Smooth muscle cell (in vitro differentiated cells): ENCODE measurements at regions not wholly inside any gene's neighbourhood (a gene's known extent, or its start where the extent isn't known, plus 50 kb on each side); places are given as distances from the start of the nearest gene placed in this dataset.

Source experiments
- DNase-seq: peaks from one replicate; lab custom pipeline; 2025; ENCODE audit not compliant: unreplicated experiment; lab: John Stamatoyannopoulos, UW
- H2AFZ ChIP-seq: fragments of 200-600 bp; sonication (generic); 2 replicates; pipeline ENCODE4 v1.6.0; 2016; ENCODE audit warnings: antibody characterized with exemption, low read depth, mild to moderate bottlenecking
- H3F3A ChIP-seq: fragments of 200-600 bp; sonication (generic); 2 replicates; pipeline ENCODE4 v1.6.0; 2017; ENCODE audit warnings: antibody characterized with exemption, low read depth
- H3K27ac ChIP-seq: fragments of 200-600 bp; sonication (generic); 2 replicates; pipeline ENCODE4 v1.5.1; 2016; ENCODE audit warnings: low read depth, mild to moderate bottlenecking
- H3K27me3 ChIP-seq: fragments of 200-600 bp; sonication (generic); 2 replicates; pipeline ENCODE4 v1.6.1; 2016; ENCODE audit warnings: low read depth, mild to moderate bottlenecking
- H3K36me3 ChIP-seq: fragments of 200-600 bp; sonication (generic); 2 replicates; pipeline ENCODE4 v1.5.1; 2016; ENCODE audit warnings: low read depth
- H3K4me1 ChIP-seq: fragments of 200-600 bp; sonication (generic); 2 replicates; pipeline ENCODE4 v1.5.1; 2016; ENCODE audit warnings: low read depth
- H3K4me2 ChIP-seq: fragments of 200-600 bp; sonication (generic); 2 replicates; pipeline ENCODE4 v1.6.0; 2016; ENCODE audit warnings: mild to moderate bottlenecking
- H3K4me3 ChIP-seq: fragments of 200-600 bp; sonication (generic); 2 replicates; pipeline ENCODE4 v1.5.1; 2016; ENCODE audit warnings: mild to moderate bottlenecking
- H3K79me2 ChIP-seq: fragments of 200-600 bp; sonication (generic); 2 replicates; pipeline ENCODE4 v1.6.0; 2016; ENCODE audit warnings: low read depth, mild to moderate bottlenecking
- H3K9ac ChIP-seq: fragments of 200-600 bp; sonication (generic); 2 replicates; pipeline ENCODE4 v1.6.0; 2016; ENCODE audit warnings: low read depth
- H3K9me3 ChIP-seq: fragments of 200-600 bp; sonication (generic); replicated peaks from 2 replicates; pipeline ENCODE4 v1.5.1; 2016; ENCODE audit warnings: low read depth
- H4K20me1 ChIP-seq: fragments of 200-600 bp; sonication (generic); 2 replicates; pipeline ENCODE4 v1.6.0; 2016; ENCODE audit warnings: low read depth
- WGBS: methylation state at CpG from one replicate; pipeline ENCODE4 v1.1.7; 2016; ENCODE audit warnings: low lambda C conversion rate; 5-methylcytosine and 5-hydroxymethylcytosine counted together
- TF ChIP-seq, protein P1 (sequence below): fragments of 200-600 bp; sonication (generic); IDR thresholded peaks from 2 replicates; pipeline ENCODE4 v1.5.1; 2017; ENCODE audit warnings: borderline replicate concordance, mild to moderate bottlenecking, antibody characterized with exemption; ENCODE audit not compliant: insufficient read depth, poor library complexity, severe bottlenecking

DNA sequence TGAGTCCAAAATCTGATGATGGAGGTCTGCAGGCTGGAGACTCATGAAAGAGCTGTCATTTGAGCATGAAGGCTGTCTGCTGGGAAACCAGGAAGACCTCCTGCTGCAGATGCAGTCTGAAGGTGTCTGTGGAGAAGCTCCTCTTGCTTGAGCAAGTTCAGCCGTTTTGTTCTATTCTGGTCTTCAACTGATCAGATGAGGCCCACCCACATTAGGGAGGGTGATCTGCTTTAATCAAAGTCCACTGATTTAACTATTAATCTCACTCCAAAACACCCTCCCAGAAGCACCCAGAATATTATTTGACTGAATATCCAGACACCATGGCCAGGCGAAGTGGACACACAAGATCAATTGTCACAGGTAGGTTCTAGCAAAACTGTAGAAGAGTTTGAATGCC is 116.5 kb downstream of the GATA3 start:
- WGBS: 81% methylated on average over 2 of the region's 2 CpGs
- Histone ChIP-seq H3K27me3 (no peaks in the 10 kb centered on the region), H2AFZ (no peak overlapping the region)

DNA sequence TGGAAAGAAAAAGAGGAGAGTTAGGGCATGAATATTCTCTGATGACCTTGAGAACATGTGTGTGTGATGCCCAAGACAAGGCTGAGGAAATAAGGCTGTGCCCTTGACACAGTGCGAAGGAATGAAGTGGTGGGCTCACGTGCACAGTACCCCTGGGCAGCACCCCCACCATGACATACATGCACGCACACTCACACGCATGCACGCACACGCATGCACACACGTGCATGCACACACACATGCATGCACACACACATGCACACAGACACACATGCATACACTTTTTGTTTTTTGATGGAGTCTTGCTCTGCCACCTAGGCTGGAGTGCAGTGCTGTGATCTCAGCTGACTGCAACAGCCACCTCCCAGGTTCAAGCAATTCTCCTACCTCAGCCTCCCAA is 118.1 kb downstream of the GATA3 start:
- Histone ChIP-seq H3K27me3 (no peaks in the 10 kb centered on the region), H3F3A (no peaks in the 10 kb centered on the region), H3K27ac (no peak overlapping the region), H3K4me2 (no peak overlapping the region), H3K9me3 (no peaks in the 10 kb centered on the region), H2AFZ (no peak overlapping the region), H4K20me1 (no peaks in the 10 kb centered on the region), H3K79me2 (no peaks in the 10 kb centered on the region), H3K9ac (no peak overlapping the region), H3K4me3 (no peak overlapping the region), H3K4me1 (no peaks in the 10 kb centered on the region), H3K36me3 (no peaks in the 10 kb centered on the region)
- no peak for DNase-seq
- TF ChIP-seq, protein P1, sequence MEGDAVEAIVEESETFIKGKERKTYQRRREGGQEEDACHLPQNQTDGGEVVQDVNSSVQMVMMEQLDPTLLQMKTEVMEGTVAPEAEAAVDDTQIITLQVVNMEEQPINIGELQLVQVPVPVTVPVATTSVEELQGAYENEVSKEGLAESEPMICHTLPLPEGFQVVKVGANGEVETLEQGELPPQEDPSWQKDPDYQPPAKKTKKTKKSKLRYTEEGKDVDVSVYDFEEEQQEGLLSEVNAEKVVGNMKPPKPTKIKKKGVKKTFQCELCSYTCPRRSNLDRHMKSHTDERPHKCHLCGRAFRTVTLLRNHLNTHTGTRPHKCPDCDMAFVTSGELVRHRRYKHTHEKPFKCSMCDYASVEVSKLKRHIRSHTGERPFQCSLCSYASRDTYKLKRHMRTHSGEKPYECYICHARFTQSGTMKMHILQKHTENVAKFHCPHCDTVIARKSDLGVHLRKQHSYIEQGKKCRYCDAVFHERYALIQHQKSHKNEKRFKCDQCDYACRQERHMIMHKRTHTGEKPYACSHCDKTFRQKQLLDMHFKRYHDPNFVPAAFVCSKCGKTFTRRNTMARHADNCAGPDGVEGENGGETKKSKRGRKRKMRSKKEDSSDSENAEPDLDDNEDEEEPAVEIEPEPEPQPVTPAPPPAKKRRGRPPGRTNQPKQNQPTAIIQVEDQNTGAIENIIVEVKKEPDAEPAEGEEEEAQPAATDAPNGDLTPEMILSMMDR: no peak
- WGBS: 94% methylated on average over 7 of the region's 7 CpGs

More for the DNA sequence above, 116.5 kb downstream of the GATA3 start:
- H3K4me3 ChIP-seq: no peak overlapping the region
- H3K36me3 ChIP-seq: no peaks in the 10 kb centered on the region
- H3K79me2 ChIP-seq: no peaks in the 10 kb centered on the region
- H3F3A ChIP-seq: no peaks in the 10 kb centered on the region
- DNase-seq: no peak
- no peak overlapping the region for H3K27ac ChIP-seq
- no peaks in the 10 kb centered on the region for H3K9me3 ChIP-seq
- no peaks in the 10 kb centered on the region for H4K20me1 ChIP-seq
- no peaks in the 10 kb centered on the region for H3K4me1 ChIP-seq
- no peak overlapping the region for H3K9ac ChIP-seq
- no peak overlapping the region for H3K4me2 ChIP-seq
- TF ChIP-seq, protein P1: no peak

DNA sequence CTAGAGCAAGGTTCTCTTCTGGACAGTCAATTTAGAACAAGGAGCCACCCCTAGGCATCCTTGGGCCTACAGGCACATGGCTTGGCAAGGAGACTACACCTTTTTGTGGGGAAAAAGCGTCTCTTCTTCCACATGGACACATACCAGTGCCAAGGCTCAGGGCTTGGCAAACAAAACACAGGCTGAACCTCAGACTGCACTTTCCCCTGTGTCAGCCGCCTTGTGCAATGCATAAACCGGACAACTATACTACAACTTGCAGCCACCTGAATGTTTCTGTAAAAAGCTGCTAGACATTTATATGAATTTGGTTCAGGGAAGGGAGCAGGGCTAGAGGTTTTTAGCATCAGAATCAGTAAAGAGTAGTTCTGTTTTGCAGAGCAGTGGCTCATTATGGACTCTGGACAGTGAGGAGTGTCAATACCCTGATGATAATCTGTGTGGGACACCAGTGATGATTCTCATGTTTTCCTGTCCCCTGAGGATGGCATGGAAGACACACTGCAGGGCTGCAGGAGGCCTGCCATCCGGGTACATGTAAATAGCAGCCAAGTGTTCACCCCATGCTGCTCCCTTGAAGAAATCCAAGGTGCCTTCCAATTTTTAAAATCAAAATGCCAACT is 118.9 kb downstream of the GATA3 start:
- H3K4me1 ChIP-seq: no peaks in the 10 kb centered on the region
- no peak overlapping the region for H3K9ac ChIP-seq
- H3K36me3 ChIP-seq: no peaks in the 10 kb centered on the region
- DNase-seq: no peak
- no peaks in the 10 kb centered on the region for H3K9me3 ChIP-seq
- H3K27ac ChIP-seq: no peak overlapping the region
- no peaks in the 10 kb centered on the region for H3F3A ChIP-seq
- no peak overlapping the region for H3K4me3 ChIP-seq
- no peak overlapping the region for H2AFZ ChIP-seq
- WGBS: 96% methylated on average over 4 of the region's 4 CpGs
- H4K20me1 ChIP-seq: no peaks in the 10 kb centered on the region
- H3K4me2 ChIP-seq: no peak overlapping the region
- H3K27me3 ChIP-seq: no peaks in the 10 kb centered on the region
- TF ChIP-seq, protein P1: no peak
- no peaks in the 10 kb centered on the region for H3K79me2 ChIP-seq

DNA sequence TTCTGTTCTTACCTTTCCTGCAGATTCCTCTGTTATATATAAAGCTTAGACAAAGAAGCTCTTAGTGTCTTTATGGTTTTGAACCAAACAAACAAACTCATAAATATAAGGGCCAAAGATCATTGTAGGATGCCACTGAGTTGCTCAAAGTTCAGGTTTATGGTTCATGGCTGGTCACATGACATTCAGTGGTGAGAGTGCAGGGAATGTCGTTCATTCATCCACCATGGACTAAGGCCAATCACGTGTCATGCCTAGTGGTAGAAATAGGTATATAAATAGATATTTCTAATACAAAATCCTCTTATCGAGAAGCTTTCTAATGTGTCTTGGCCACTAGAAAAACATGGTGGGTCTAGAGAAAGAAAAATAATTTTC is 119.4 kb downstream of the GATA3 start:
- no peaks in the 10 kb centered on the region for H3K79me2 ChIP-seq
- H3K4me2 ChIP-seq: no peak overlapping the region
- H2AFZ ChIP-seq: no peak overlapping the region
- H3K27ac ChIP-seq: no peak overlapping the region
- H3K36me3 ChIP-seq: no peaks in the 10 kb centered on the region
- no peak for DNase-seq
- WGBS: 91% methylated on average over 3 of the region's 3 CpGs
- no peaks in the 10 kb centered on the region for H3K27me3 ChIP-seq
- no peak overlapping the region for H3K4me3 ChIP-seq
- H3K9ac ChIP-seq: no peak overlapping the region
- H3K4me1 ChIP-seq: no peaks in the 10 kb centered on the region
- H3F3A ChIP-seq: no peaks in the 10 kb centered on the region
- H3K9me3 ChIP-seq: no peaks in the 10 kb centered on the region
- no peaks in the 10 kb centered on the region for H4K20me1 ChIP-seq
- TF ChIP-seq, protein P1: no peak
